Loucy (cell line): ENCODE measurements at regions not wholly inside any gene's neighbourhood (a gene's known extent, or its start where the extent isn't known, plus 50 kb on each side); places are given as distances from the start of the nearest gene placed in this dataset.

Experiments
- H2AFZ ChIP-seq: fragments of 200-600 bp; sonication (generic); 2 replicates; pipeline ENCODE4 v1.6.0; 2016; ENCODE audit warnings: antibody characterized with exemption, mild to moderate bottlenecking, low read length, moderate library complexity
- H3F3A ChIP-seq: fragments of 200-600 bp; 2 replicates; pipeline ENCODE4 v1.6.0; 2016; ENCODE audit warnings: antibody characterized with exemption, low read depth, mild to moderate bottlenecking
- H3K27me3 ChIP-seq: fragments of 200-600 bp; sonication (generic); 2 replicates; pipeline ENCODE4 v1.6.1; 2014; ENCODE audit warnings: low read length, mild to moderate bottlenecking; ENCODE audit not compliant: insufficient read depth, poor library complexity, severe bottlenecking
- H3K36me3 ChIP-seq: fragments of 200-600 bp; sonication (generic); 2 replicates; pipeline ENCODE4 v1.6.1; 2016; ENCODE audit warnings: low read length; ENCODE audit not compliant: insufficient read depth
- H3K4me1 ChIP-seq: fragments of 200-600 bp; sonication (generic); 2 replicates; pipeline ENCODE4 v1.5.1; 2014; ENCODE audit warnings: low read length, mild to moderate bottlenecking; ENCODE audit not compliant: insufficient read depth, poor library complexity, severe bottlenecking
- H3K4me2 ChIP-seq: fragments of 200-600 bp; sonication (generic); 2 replicates; pipeline ENCODE4 v1.6.0; 2014; ENCODE audit warnings: antibody characterized with exemption, low read length, low read depth, mild to moderate bottlenecking; ENCODE audit not compliant: poor library complexity, severe bottlenecking
- H3K4me3 ChIP-seq: fragments of 200-600 bp; sonication (generic); 2 replicates; pipeline ENCODE4 v1.5.1; 2014; ENCODE audit warnings: low read length, mild to moderate bottlenecking, mixed read lengths; ENCODE audit not compliant: poor library complexity, severe bottlenecking
- H3K79me2 ChIP-seq: fragments of 200-600 bp; sonication (generic); 2 replicates; pipeline ENCODE4 v1.6.1; 2014; ENCODE audit warnings: low read length; ENCODE audit not compliant: insufficient read depth
- H3K9ac ChIP-seq: fragments of 200-600 bp; sonication (generic); 2 replicates; pipeline ENCODE4 v1.6.0; 2014; ENCODE audit warnings: mild to moderate bottlenecking, low read depth, low read length, moderate library complexity; ENCODE audit not compliant: poor library complexity, severe bottlenecking
- H3K9me2 ChIP-seq: fragments of 200-600 bp; sonication (generic); replicated peaks from 2 replicates; pipeline ENCODE4 v1.6.1; 2016; ENCODE audit warnings: low read depth, low read length, mixed read lengths
- H3K9me3 ChIP-seq: fragments of 200-600 bp; sonication (generic); 2 replicates; pipeline ENCODE4 v1.6.1; 2014; ENCODE audit warnings: mild to moderate bottlenecking, antibody characterized with exemption, low read length, low read depth; ENCODE audit not compliant: insufficient read depth
- H4K20me1 ChIP-seq: fragments of 200-600 bp; sonication (generic); 2 replicates; pipeline ENCODE4 v1.6.0; 2014; ENCODE audit warnings: antibody characterized with exemption, low read length, mild to moderate bottlenecking; ENCODE audit not compliant: insufficient read depth, poor library complexity, severe bottlenecking
- CTCF ChIP-seq: fragments of 200-600 bp; sonication (generic); conservative IDR thresholded peaks from 2 replicates; pipeline ENCODE4 v1.5.1; 2014; ENCODE audit warnings: mild to moderate bottlenecking, antibody characterized with exemption, low read length
- EZH2phosphoT487 ChIP-seq: fragments of 200-600 bp; IDR thresholded peaks from 2 replicates; pipeline ENCODE4 v1.6.1; 2018; ENCODE audit warnings: antibody characterized with exemption, mild to moderate bottlenecking, moderate library complexity, borderline replicate concordance

- Histone ChIP-seq H3K27me3 (no peaks in the 10 kb centered on the region), H2AFZ (no peak overlapping the region), H3K4me3 (no peak overlapping the region), H3K9me2 (no peaks in the 10 kb centered on the region), H3K4me2 (no peak overlapping the region), H4K20me1 (no peaks in the 10 kb centered on the region), H3K79me2 (no peaks in the 10 kb centered on the region), H3F3A (no peaks in the 10 kb centered on the region), H3K4me1 (no peaks in the 10 kb centered on the region), H3K36me3 (no peaks in the 10 kb centered on the region), H3K9me3 (no peaks in the 10 kb centered on the region), H3K9ac (no peak overlapping the region)
- TF ChIP-seq CTCF (no peak), EZH2phosphoT487 (no peak)
Measured at GRCh38 chr2:144827404-144827803, 307.5 kb upstream of the ZEB2 start.

DNA sequence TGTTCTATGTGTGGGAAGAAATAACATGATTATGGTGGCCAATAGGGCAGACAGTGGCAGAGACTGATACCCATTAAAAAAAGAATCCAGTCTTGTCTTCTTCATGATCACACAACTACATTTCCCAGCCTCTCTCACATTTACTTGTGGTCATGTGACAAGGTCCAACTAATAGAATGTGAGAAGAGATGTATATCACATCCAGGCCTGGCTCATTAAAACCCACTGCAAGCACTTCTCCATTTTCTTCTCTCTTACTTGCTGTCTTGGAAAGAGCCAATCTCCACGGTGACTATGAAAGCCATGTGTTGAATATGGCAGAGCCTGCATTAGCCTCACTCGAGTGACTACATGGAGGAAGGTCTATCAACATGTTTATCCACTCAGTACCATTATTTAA lies 306.2 kb upstream of the ZEB2 start:
- Histone ChIP-seq H2AFZ (no peak overlapping the region), H3K4me1 (no peaks in the 10 kb centered on the region), H3K79me2 (no peaks in the 10 kb centered on the region), H3K9ac (no peak overlapping the region), H3K36me3 (no peaks in the 10 kb centered on the region), H3K9me2 (0 out of 2 replicates have a peak, but pooled peaks cover 3% of the 10 kb centered on the region), H4K20me1 (no peaks in the 10 kb centered on the region), H3K4me3 (no peak overlapping the region), H3K27me3 (no peaks in the 10 kb centered on the region), H3K4me2 (no peak overlapping the region), H3F3A (no peaks in the 10 kb centered on the region), H3K9me3 (no peaks in the 10 kb centered on the region)
- no peak for TF ChIP-seq CTCF

DNA sequence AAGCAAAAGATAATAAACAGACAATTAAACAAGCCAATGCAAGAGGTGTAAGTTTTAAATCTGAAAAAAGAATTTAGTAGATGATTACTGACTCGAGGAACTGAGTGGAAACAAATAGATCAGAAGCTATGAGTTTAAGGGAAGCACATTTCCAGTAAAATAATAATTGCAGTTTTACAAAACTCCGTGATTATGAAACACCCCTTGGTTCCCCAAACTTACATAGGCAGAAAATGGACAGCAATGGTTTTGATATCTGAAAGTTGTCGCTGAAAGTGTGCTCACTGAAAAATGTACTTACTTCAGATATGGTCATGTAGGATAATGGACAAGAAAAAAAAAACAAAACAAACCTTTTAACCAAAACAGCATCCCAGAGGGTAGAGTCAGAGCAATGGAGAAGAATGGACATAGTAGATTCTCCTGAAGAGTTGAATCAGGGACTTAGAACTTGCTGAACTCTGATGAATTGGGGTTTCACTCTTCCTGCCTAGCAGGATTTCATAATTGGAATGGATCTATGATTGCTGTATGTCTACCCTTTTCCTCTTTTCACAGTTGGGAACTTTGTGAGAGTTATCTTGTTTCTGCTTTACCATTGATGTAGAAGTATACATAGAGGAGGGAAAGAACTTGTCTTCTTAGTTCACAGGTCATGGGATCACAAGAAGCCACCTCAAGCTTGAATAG lies 305.6 kb upstream of the ZEB2 start:
- Histone ChIP-seq H4K20me1 (no peaks in the 10 kb centered on the region), H3F3A (no peaks in the 10 kb centered on the region), H3K4me1 (no peaks in the 10 kb centered on the region), H3K27me3 (no peaks in the 10 kb centered on the region), H3K4me2 (no peak overlapping the region), H3K4me3 (no peak overlapping the region), H3K9me2 (0 out of 2 replicates have a peak, but pooled peaks cover 3% of the 10 kb centered on the region), H3K9ac (no peak overlapping the region), H2AFZ (no peak overlapping the region), H3K79me2 (no peaks in the 10 kb centered on the region), H3K9me3 (no peaks in the 10 kb centered on the region), H3K36me3 (no peaks in the 10 kb centered on the region)
- TF ChIP-seq EZH2phosphoT487: no peak
- no peak for TF ChIP-seq CTCF
